T1000 (cell line): ENCODE measurements at regions not wholly inside any gene's neighbourhood (a gene's known extent, or its start where the extent isn't known, plus 50 kb on each side); places are given as distances from the start of the nearest gene placed in this dataset.
A peak's percentile ranks its signal among the peaks of the same experiment; 100 is the strongest.
"Not testable (repeated sequence)": the region's sequence is repeated elsewhere in the genome, so short reads cannot be mapped to it uniquely, and the experiment has no call there.

Experiments
- DNase-seq: peaks from one replicate; lab custom pipeline; 2025; ENCODE audit warnings: mixed read lengths; lab: John Stamatoyannopoulos, UW

- DNase-seq: not testable (repeated sequence)
These were observed 162.8 kb upstream of the GJE1 start for GRCh38 chr6:141969768-141970415.

GRCh38 chr6:141969201-141969600 lies 163.5 kb upstream of the GJE1 start:
- peak; percentile 10 for DNase-seq

- no peak for DNase-seq
These were observed 164.1 kb upstream of the GJE1 start for GRCh38 chr6:141968632-141969031.

GRCh38 chr6:141965016-141965545 lies 167.6 kb upstream of the GJE1 start:
- DNase-seq: no peak

- DNase-seq: no peak
These were observed 169.0 kb upstream of the GJE1 start for GRCh38 chr6:141963543-141964295.

- DNase-seq: no peak
These were observed 175.5 kb upstream of the GJE1 start for GRCh38 chr6:141957271-141957670.

GRCh38 chr6:141956868-141957267 lies 175.9 kb upstream of the GJE1 start:
- DNase-seq: no peak

- DNase-seq: no peak
These were observed 176.5 kb upstream of the GJE1 start for GRCh38 chr6:141956046-141956761.

GRCh38 chr6:141953072-141953471 lies 179.7 kb upstream of the GJE1 start:
- no peak for DNase-seq

GRCh38 chr6:141946502-141946901 lies 186.2 kb upstream of the GJE1 start:
- DNase-seq: no peak

- DNase-seq: no peak
These were observed 194.1 kb upstream of the GJE1 start for GRCh38 chr6:141938664-141939063.

- DNase-seq: no peak
These were observed 200.0 kb upstream of the GJE1 start for GRCh38 chr6:141932685-141933084.

- DNase-seq: not testable (repeated sequence)
These were observed 206.4 kb upstream of the GJE1 start for GRCh38 chr6:141926200-141926900.

- DNase-seq: no peak
These were observed 207.7 kb upstream of the GJE1 start for GRCh38 chr6:141925001-141925400.

GRCh38 chr6:141922898-141923297 lies 209.8 kb upstream of the GJE1 start:
- DNase-seq: no peak

- DNase-seq: not testable (repeated sequence)
These were observed 215.8 kb upstream of the GJE1 start for GRCh38 chr6:141916682-141917505.

GRCh38 chr6:141914646-141915045 lies 218.1 kb upstream of the GJE1 start:
- DNase-seq: no peak

- DNase-seq: no peak
These were observed 226.1 kb upstream of the GJE1 start for GRCh38 chr6:141906569-141907080.

GRCh38 chr6:141890661-141891060 lies 242.1 kb upstream of the GJE1 start:
- no peak for DNase-seq

GRCh38 chr6:141884850-141885249 lies 247.9 kb upstream of the GJE1 start:
- no peak for DNase-seq

GRCh38 chr6:141878686-141879085 lies 254.0 kb upstream of the GJE1 start:
- DNase-seq: no peak
